CD14-positive monocyte (primary cell): ENCODE measurements at regions not wholly inside any gene's neighbourhood (a gene's known extent, or its start where the extent isn't known, plus 50 kb on each side); places are given as distances from the start of the nearest gene placed in this dataset.

ENCODE experiments used
- DNase-seq, 3 donors: peaks; one replicate each; pipeline ENCODE4 v3.0.0-alpha.2; 2011 to 2022
- H2AFZ ChIP-seq: 2 replicates; pipeline ENCODE4 v1.6.0; 2012; ENCODE audit warnings: mild to moderate bottlenecking, low read depth, low read length, inconsistent platforms; ENCODE audit not compliant: insufficient read depth, poor library complexity, severe bottlenecking
- H3K27ac ChIP-seq, 2 donors: 1 replicate in 1 of 2; 2 replicates in 1 of 2; pipeline ENCODE4 v1.5.1; 2012 to 2013; ENCODE audit warnings: low read length in 2 of 2, control low read depth in 1 of 2, inconsistent platforms in 1 of 2, low read depth in 1 of 2, mild to moderate bottlenecking in 1 of 2
- H3K27me3 ChIP-seq, 2 donors: one replicate each; pipeline versions ENCODE4 v1.6.0 to v1.6.1; 2011 to 2013; ENCODE audit warnings: low read length in 2 of 2; ENCODE audit not compliant: control insufficient read depth in 2 of 2, insufficient read depth in 2 of 2
- H3K36me3 ChIP-seq, 2 donors: replicated peaks in 1 of 2; 1 replicate in 1 of 2; 2 replicates in 1 of 2; pipeline versions ENCODE4 v1.5.1 to v1.6.1; 2012 to 2013; ENCODE audit warnings: low read length in 2 of 2, control low read depth in 1 of 2, inconsistent platforms in 1 of 2, mild to moderate bottlenecking in 1 of 2; ENCODE audit not compliant: insufficient read depth in 2 of 2, control insufficient read depth in 1 of 2
- H3K4me1 ChIP-seq, 2 donors: 1 replicate in 1 of 2; 2 replicates in 1 of 2; pipeline versions ENCODE4 v1.5.1 to v1.6.1; 2012 to 2013; ENCODE audit warnings: low read length in 2 of 2, control low read depth in 1 of 2, inconsistent platforms in 1 of 2, mild to moderate bottlenecking in 1 of 2, moderate library complexity in 1 of 2; ENCODE audit not compliant: insufficient read depth in 2 of 2, control insufficient read depth in 1 of 2
- H3K4me2 ChIP-seq: replicated peaks from 2 replicates; pipeline ENCODE3; 2012; ENCODE audit warnings: low read length, moderate library complexity, mild to moderate bottlenecking; ENCODE audit not compliant: poor library complexity, severe bottlenecking; ENCODE audit errors: extremely low read depth
- H3K4me3 ChIP-seq, 3 experiments: fragments of 200-600 bp in 1 of 3; sonication (generic) in 1 of 3; replicated peaks in 1 of 3; 1 replicate in 2 of 3; 2 replicates in 1 of 3; pipeline ENCODE4 v1.5.1; 2011 to 2013; ENCODE audit warnings: low read length in 3 of 3, mild to moderate bottlenecking in 3 of 3, control low read depth in 2 of 3, low read depth in 2 of 3, inconsistent platforms in 1 of 3, moderate library complexity in 1 of 3
- H3K79me2 ChIP-seq: 2 replicates; pipeline ENCODE4 v1.6.0; 2012; ENCODE audit warnings: mild to moderate bottlenecking, control low read depth, inconsistent platforms, low read length, moderate library complexity; ENCODE audit not compliant: insufficient read depth
- H3K9ac ChIP-seq: 2 replicates; pipeline ENCODE4 v1.6.0; 2017; ENCODE audit warnings: low read length, mild to moderate bottlenecking; ENCODE audit not compliant: insufficient read depth, poor library complexity, severe bottlenecking
- H3K9me3 ChIP-seq, 2 donors: replicated peaks in 1 of 2; 1 replicate in 1 of 2; 2 replicates in 1 of 2; pipeline versions ENCODE4 v1.5.1 to v1.6.1; 2012 to 2013; ENCODE audit warnings: low read length in 2 of 2, control low read depth in 1 of 2; ENCODE audit not compliant: control insufficient read depth in 1 of 2, insufficient read depth in 1 of 2
- H4K20me1 ChIP-seq: 2 replicates; pipeline ENCODE4 v1.6.0; 2012; ENCODE audit warnings: mild to moderate bottlenecking, low read length, control low read depth, moderate library complexity; ENCODE audit not compliant: insufficient read depth
- H3K27ac Mint-ChIP-seq, 7 donors: one replicate each; pipeline ENCODE4 v1.8.0; 2020; ENCODE audit warnings: mild to moderate bottlenecking in 7 of 7, mixed read lengths in 7 of 7, moderate library complexity in 6 of 7, inconsistent platforms in 2 of 7
- H3K27me3 Mint-ChIP-seq, 3 donors: one replicate each; pipeline ENCODE4 v1.8.0; 2021 to 2022; ENCODE audit warnings: low read depth in 3 of 3, mild to moderate bottlenecking in 3 of 3, mixed read lengths in 3 of 3, moderate library complexity in 3 of 3, inconsistent platforms in 1 of 3
- H3K36me3 Mint-ChIP-seq, 2 donors: one replicate each; pipeline ENCODE4 v1.8.0; 2020; ENCODE audit warnings: mixed read lengths in 2 of 2, inconsistent platforms in 1 of 2, mild to moderate bottlenecking in 1 of 2
- H3K4me1 Mint-ChIP-seq: one replicate; pipeline ENCODE4 v1.8.0; 2020; ENCODE audit warnings: mild to moderate bottlenecking, mixed read lengths
- H3K4me3 Mint-ChIP-seq, 2 donors: one replicate each; pipeline ENCODE4 v1.8.0; 2020; ENCODE audit warnings: mild to moderate bottlenecking in 2 of 2, mixed read lengths in 2 of 2, moderate library complexity in 1 of 2
- H3K9me3 Mint-ChIP-seq, 7 donors: one replicate each; pipeline ENCODE4 v1.8.0; 2020 to 2022; ENCODE audit warnings: mixed read lengths in 7 of 7, mild to moderate bottlenecking in 6 of 7, moderate library complexity in 6 of 7, inconsistent platforms in 2 of 7
- CTCF ChIP-seq: fragments of 200-600 bp; IDR thresholded peaks from one replicate; pipeline ENCODE4 v1.8.0; 2022; ENCODE audit warnings: antibody characterized with exemption, mild to moderate bottlenecking
- WGBS: methylation state at CpG from one replicate; pipeline ENCODE4 v1.1.5; 2013; ENCODE audit warnings: missing lambda C conversion rate; ENCODE audit not compliant: insufficient coverage; 5-methylcytosine and 5-hydroxymethylcytosine counted together
- intact Hi-C, 2 donors: fragments of 100-400 bp; cut with micrococcal nuclease; formaldehyde crosslinking; loops; one replicate each; pipeline versions ENCODE4 v1.15.0 to v1.15.1; 2023

GRCh38 chr2:18169121-18169892 is 290.8 kb downstream of the KCNS3 start:
- H3K27me3 ChIP-seq: no peaks in the 10 kb centered on the region
- whole genome bisulfite sequencing: 94% methylated on average over 2 of the region's 5 CpGs
- no peak overlapping the region for H3K27ac Mint-ChIP-seq
- intact Hi-C loops: no loop called here
- no peaks in the 10 kb centered on the region for H3K36me3 Mint-ChIP-seq
- peaks cover 0 to 5% of the 10 kb centered on the region in 2 donors for H3K9me3 ChIP-seq
- H3K4me3 Mint-ChIP-seq: no peak overlapping the region
- H3K27ac ChIP-seq: no peak overlapping the region
- no peaks in the 10 kb centered on the region for H4K20me1 ChIP-seq
- no peaks in the 10 kb centered on the region for H3K4me1 ChIP-seq
- H3K9me3 Mint-ChIP-seq: peaks cover 0 to 5% (median 0%) of the 10 kb centered on the region in 7 donors
- no peaks in the 10 kb centered on the region for H3K36me3 ChIP-seq
- DNase-seq: no peak
- H3K4me3 ChIP-seq: no peak overlapping the region
- TF ChIP-seq CTCF: no peak
- H3K4me2 ChIP-seq: no peak overlapping the region
- no peak overlapping the region for H3K9ac ChIP-seq
- peaks cover 1 to 7% (median 3%) of the 10 kb centered on the region in 3 donors for H3K27me3 Mint-ChIP-seq
- H2AFZ ChIP-seq: no peak overlapping the region
- H3K4me1 Mint-ChIP-seq: no peaks in the 10 kb centered on the region
- no peaks in the 10 kb centered on the region for H3K79me2 ChIP-seq

GRCh38 chr2:18167871-18168270 is 289.4 kb downstream of the KCNS3 start:
- no peak overlapping the region for H3K4me2 ChIP-seq
- peaks cover 0 to 5% of the 10 kb centered on the region in 2 donors for H3K9me3 ChIP-seq
- H3K36me3 Mint-ChIP-seq: no peaks in the 10 kb centered on the region
- intact Hi-C loops: no loop called here
- H3K4me3 Mint-ChIP-seq: no peak overlapping the region
- no peak overlapping the region for H3K9ac ChIP-seq
- no peaks in the 10 kb centered on the region for H4K20me1 ChIP-seq
- 88% methylated on average over 8 of the region's 8 CpGs for WGBS
- no peaks in the 10 kb centered on the region for H3K4me1 ChIP-seq
- TF ChIP-seq CTCF: no peak
- no peak overlapping the region for H3K27ac ChIP-seq
- no peak overlapping the region for H2AFZ ChIP-seq
- H3K27me3 Mint-ChIP-seq: peaks cover 3% of the 10 kb centered on the region in 3 donors
- no peak for DNase-seq
- H3K4me3 ChIP-seq: no peak overlapping the region
- peaks cover 0 to 5% (median 1%) of the 10 kb centered on the region in 7 donors for H3K9me3 Mint-ChIP-seq
- no peaks in the 10 kb centered on the region for H3K79me2 ChIP-seq
- no peaks in the 10 kb centered on the region for H3K36me3 ChIP-seq
- no peaks in the 10 kb centered on the region for H3K27me3 ChIP-seq
- no peak overlapping the region for H3K27ac Mint-ChIP-seq
- no peaks in the 10 kb centered on the region for H3K4me1 Mint-ChIP-seq
